B cell (primary cell): ENCODE measurements at regions not wholly inside any gene's neighbourhood (a gene's known extent, or its start where the extent isn't known, plus 50 kb on each side); places are given as distances from the start of the nearest gene placed in this dataset.

Experiments
- ATAC-seq: fragments of 200-7000 bp; cut with Tn5 transposase; one replicate; pipeline ENCODE4 v1.10.0; 2021; ENCODE audit warnings: low read depth, mild to moderate bottlenecking, moderate number of reproducible peaks, moderate library complexity
- CTCF ChIA-PET: fragments of 350-600 bp; sonication (Branson Sonifier 250); formaldehyde crosslinking; loops from one replicate; lab custom pipeline; 2021; ENCODE audit warnings: antibody characterized with exemption, inconsistent platforms; lab: Charles Lee
- POLR2A ChIA-PET: fragments of 350-600 bp; sonication (Branson Sonifier 250); formaldehyde crosslinking; loops from one replicate; lab custom pipeline; 2021; ENCODE audit warnings: antibody characterized with exemption; lab: Charles Lee
- DNase-seq: peaks from one replicate; pipeline ENCODE4 v3.0.0; 2013
- H2AFZ ChIP-seq: 2 replicates; pipeline ENCODE4 v1.6.1; 2012; ENCODE audit warnings: mild to moderate bottlenecking, low read depth, low read length; ENCODE audit not compliant: insufficient read depth, poor library complexity, severe bottlenecking
- H3K27ac ChIP-seq, 2 donors: 1 replicate in 1 of 2; 2 replicates in 1 of 2; pipeline ENCODE4 v1.5.1; 2012 to 2013; ENCODE audit warnings: low read length in 2 of 2, mild to moderate bottlenecking in 2 of 2, moderate library complexity in 1 of 2
- H3K27me3 ChIP-seq, 4 experiments: fragments of 200-600 bp in 1 of 4; sonication (generic) in 1 of 4; replicated peaks in 1 of 4; 1 replicate in 2 of 4; 2 replicates in 2 of 4; pipeline versions ENCODE4 v1.6.1 to v1.7.0; 2013 to 2016; ENCODE audit warnings: low read length in 3 of 4, mild to moderate bottlenecking in 2 of 4, mixed read lengths in 1 of 4, moderate library complexity in 1 of 4; ENCODE audit not compliant: insufficient read depth in 4 of 4, control insufficient read depth in 3 of 4; ENCODE audit errors: control extremely low read depth in 1 of 4
- H3K36me3 ChIP-seq, 2 experiments: replicated peaks in 1 of 2; 1 replicate in 1 of 2; 2 replicates in 1 of 2; pipeline versions ENCODE4 v1.6.1 to v1.7.1; 2013; ENCODE audit warnings: low read length in 1 of 2; ENCODE audit not compliant: insufficient read depth in 2 of 2, control insufficient read depth in 1 of 2; ENCODE audit errors: control extremely low read depth in 1 of 2, extremely low read depth in 1 of 2
- H3K4me1 ChIP-seq, 2 donors: fragments of 200-600 bp in 1 of 2; sonication (generic) in 1 of 2; 1 replicate in 1 of 2; 2 replicates in 1 of 2; pipeline versions ENCODE4 v1.5.1 to v1.6.1; 2013 to 2017; ENCODE audit warnings: low read length in 2 of 2; ENCODE audit not compliant: control insufficient read depth in 2 of 2, insufficient read depth in 2 of 2
- H3K4me2 ChIP-seq: replicated peaks from 2 replicates; pipeline ENCODE3; 2012; ENCODE audit warnings: mild to moderate bottlenecking, low read depth, low read length; ENCODE audit not compliant: poor library complexity, severe bottlenecking
- H3K4me3 ChIP-seq, 5 experiments: fragments of 200-600 bp in 1 of 5; sonication (generic) in 1 of 5; 1 replicate in 3 of 5; 2 replicates in 2 of 5; pipeline versions ENCODE4 v1.5.1 to v1.7.0; 2011 to 2016; ENCODE audit warnings: low read length in 4 of 5, mild to moderate bottlenecking in 4 of 5, low read depth in 2 of 5, control low read depth in 1 of 5, moderate library complexity in 1 of 5; ENCODE audit not compliant: insufficient read depth in 1 of 5; ENCODE audit errors: control extremely low read depth in 1 of 5, extremely low read depth in 1 of 5
- H3K79me2 ChIP-seq: fragments of 200-600 bp; sonication (generic); one replicate; pipeline ENCODE4 v1.6.0; 2016; ENCODE audit warnings: low read length; ENCODE audit not compliant: control insufficient read depth, insufficient read depth
- H3K9ac ChIP-seq: fragments of 200-600 bp; sonication (generic); 2 replicates; pipeline ENCODE4 v1.6.1; 2017; ENCODE audit warnings: mild to moderate bottlenecking, low read length, moderate library complexity
- H3K9me3 ChIP-seq, 3 donors: one replicate each; pipeline versions ENCODE4 v1.6.1 to v1.7.1; 2013; ENCODE audit warnings: low read length in 2 of 3; ENCODE audit not compliant: control insufficient read depth in 2 of 3, insufficient read depth in 1 of 3; ENCODE audit errors: control extremely low read depth in 1 of 3
- H4K20me1 ChIP-seq: 2 replicates; pipeline ENCODE4 v1.6.0; 2012; ENCODE audit warnings: mild to moderate bottlenecking, low read length; ENCODE audit not compliant: insufficient read depth, control insufficient read depth, poor library complexity, severe bottlenecking
- H3K27ac Mint-ChIP-seq: one replicate; pipeline ENCODE4 v1.8.0; 2021; ENCODE audit warnings: mixed read lengths
- H3K27me3 Mint-ChIP-seq: one replicate; pipeline ENCODE4 v1.8.0; 2021; ENCODE audit warnings: mixed read lengths
- H3K4me1 Mint-ChIP-seq: one replicate; pipeline ENCODE4 v1.8.0; 2021; ENCODE audit warnings: mixed read lengths
- H3K4me3 Mint-ChIP-seq: one replicate; pipeline ENCODE4 v1.8.0; 2021; ENCODE audit warnings: mixed read lengths
- H3K9me3 Mint-ChIP-seq: one replicate; pipeline ENCODE4 v1.8.0; 2022; ENCODE audit warnings: mixed read lengths; ENCODE audit not compliant: insufficient read depth
- CTCF ChIP-seq: fragments of 200-600 bp; IDR thresholded peaks from one replicate; pipeline ENCODE4 v1.8.0; 2022; ENCODE audit warnings: antibody characterized with exemption, mild to moderate bottlenecking
- EZH2 ChIP-seq: IDR thresholded peaks from 2 replicates; pipeline ENCODE4 v1.6.1; 2012; ENCODE audit warnings: borderline replicate concordance, low read depth, mild to moderate bottlenecking, moderate library complexity, low read length; ENCODE audit not compliant: insufficient read depth, poor library complexity, severe bottlenecking
- WGBS: methylation state at CpG from one replicate; pipeline ENCODE4 v1.1.5; 2013; ENCODE audit warnings: missing lambda C conversion rate; ENCODE audit not compliant: insufficient coverage; 5-methylcytosine and 5-hydroxymethylcytosine counted together
- intact Hi-C: fragments of 100-400 bp; cut with micrococcal nuclease; formaldehyde crosslinking; loops from one replicate; pipeline ENCODE4 v1.10.0; 2022

DNA sequence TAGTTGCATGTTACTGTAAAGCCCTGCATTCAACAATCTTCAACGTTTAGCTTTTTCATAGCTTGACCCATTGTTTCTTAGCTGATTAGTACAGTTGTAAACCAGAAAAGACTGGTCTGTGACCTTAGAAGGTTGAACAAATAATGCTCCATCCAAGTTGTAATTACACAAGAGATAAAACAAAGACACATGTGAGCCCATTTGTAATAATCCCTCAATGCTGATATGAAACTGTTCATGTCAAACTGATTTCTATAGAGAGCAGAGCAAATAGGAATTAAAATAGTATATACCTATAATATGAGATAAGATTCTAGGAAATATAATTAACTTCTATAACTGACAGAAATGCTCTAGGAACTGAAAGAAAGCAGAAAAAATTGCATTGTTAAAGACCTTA is 94.7 kb upstream of the SLC25A13 start:
- no peaks in the 10 kb centered on the region for H3K79me2 ChIP-seq
- no peak for TF ChIP-seq EZH2
- TF ChIP-seq CTCF, result no peak
- intact Hi-C loops, result no loop called here
- H3K9me3 ChIP-seq, result no peaks in the 10 kb centered on the region
- DNase-seq, result no peak
- H3K27me3 ChIP-seq, result no peaks in the 10 kb centered on the region
- ATAC-seq, result no peak
- H2AFZ ChIP-seq, result no peak overlapping the region
- Mint-ChIP-seq H3K27me3 (peaks cover 6% of the 10 kb centered on the region), H3K9me3 (no peaks in the 10 kb centered on the region), H3K4me3 (no peak overlapping the region), H3K27ac (no peak overlapping the region), H3K4me1 (no peaks in the 10 kb centered on the region)
- H4K20me1 ChIP-seq, result no peaks in the 10 kb centered on the region
- H3K4me2 ChIP-seq, result no peak overlapping the region
- no peak overlapping the region for H3K9ac ChIP-seq
- no peaks in the 10 kb centered on the region for H3K4me1 ChIP-seq
- no peak overlapping the region for H3K27ac ChIP-seq
- CTCF ChIA-PET, result no interaction called here
- POLR2A ChIA-PET, result no interaction called here
- no peak overlapping the region for H3K4me3 ChIP-seq
- WGBS, result no CpG with 5 or more reads among the region's 1 CpG
- H3K36me3 ChIP-seq, result no peaks in the 10 kb centered on the region

- Histone ChIP-seq H3K79me2 (no peaks in the 10 kb centered on the region), H3K4me3 (no peak overlapping the region), H3K27ac (no peak overlapping the region), H3K27me3 (no peaks in the 10 kb centered on the region), H3K9ac (no peak overlapping the region), H3K36me3 (no peaks in the 10 kb centered on the region), H2AFZ (no peak overlapping the region), H3K9me3 (no peaks in the 10 kb centered on the region), H4K20me1 (no peaks in the 10 kb centered on the region), H3K4me1 (no peaks in the 10 kb centered on the region), H3K4me2 (no peak overlapping the region)
- WGBS, result no CpG with 5 or more reads among the region's 3 CpGs
- H3K4me1 Mint-ChIP-seq, result no peaks in the 10 kb centered on the region
- ChIA-PET CTCF (no interaction called here), POLR2A (no interaction called here)
- ATAC-seq (no peak), DNase-seq (no peak)
- H3K27me3 Mint-ChIP-seq, result peaks cover 6% of the 10 kb centered on the region
- TF ChIP-seq EZH2 (no peak), CTCF (no peak)
- intact Hi-C loops, result no loop called here
- no peak overlapping the region for H3K27ac Mint-ChIP-seq
- no peaks in the 10 kb centered on the region for H3K9me3 Mint-ChIP-seq
- H3K4me3 Mint-ChIP-seq, result no peak overlapping the region
Measured at GRCh38 chr7:96416116-96416515, 94.2 kb upstream of the SLC25A13 start.
